DMS153 treated with DMSO at 0.1 percent for 48 hours (cell line): ENCODE measurements at regions not wholly inside any gene's neighbourhood (a gene's known extent, or its start where the extent isn't known, plus 50 kb on each side); places are given as distances from the start of the nearest gene placed in this dataset.

Experiments
- DNase-seq: peaks from one replicate; lab custom pipeline; 2025; ENCODE audit not compliant: unreplicated experiment; lab: John Stamatoyannopoulos, UW

- peak; percentile 77 for DNase-seq
These were observed 69.0 kb upstream of the VOPP1 start for GRCh38 chr7:55641273-55641691.

- DNase-seq: no peak
These were observed 67.3 kb upstream of the VOPP1 start for GRCh38 chr7:55639640-55640039.

GRCh38 chr7:55629051-55629677 lies 56.9 kb upstream of the VOPP1 start:
- DNase-seq: no peak

GRCh38 chr7:55624813-55625212 lies 52.5 kb upstream of the VOPP1 start:
- DNase-seq: no peak

GRCh38 chr7:55623617-55624016 lies 51.3 kb upstream of the VOPP1 start:
- no peak for DNase-seq

- no peak for DNase-seq
These were observed 49.9 kb upstream of the VOPP1 start for GRCh38 chr7:55622241-55622640.
